Gastrocnemius medialis (tissue), 4 donors: ENCODE measurements at regions not wholly inside any gene's neighbourhood (a gene's known extent, or its start where the extent isn't known, plus 50 kb on each side); places are given as distances from the start of the nearest gene placed in this dataset.

Experiments
- POLR2A ChIP-seq, 2 donors: fragments of 450-650 bp; IDR thresholded peaks; one replicate each; pipeline ENCODE4 v1.6.1; 2017; ENCODE audit warnings: antibody characterized with exemption in 2 of 2, mild to moderate bottlenecking in 2 of 2, moderate library complexity in 2 of 2
- TF ChIP-seq, protein P1 (sequence below), 5 experiments: fragments of 450-650 bp in 3 of 5; fragments of 200-600 bp in 2 of 5; sonication (generic) in 2 of 5; IDR thresholded peaks in 4 of 5; conservative IDR thresholded peaks in 1 of 5; 1 replicate in 4 of 5; 2 replicates in 1 of 5; pipeline ENCODE4 v1.5.1; 2016 to 2019; ENCODE audit warnings: antibody characterized with exemption in 5 of 5, mild to moderate bottlenecking in 3 of 5, moderate library complexity in 3 of 5

GRCh38 chr11:70737816-70738630, 339.7 kb downstream of the CTTN start:
- TF ChIP-seq, protein P1, sequence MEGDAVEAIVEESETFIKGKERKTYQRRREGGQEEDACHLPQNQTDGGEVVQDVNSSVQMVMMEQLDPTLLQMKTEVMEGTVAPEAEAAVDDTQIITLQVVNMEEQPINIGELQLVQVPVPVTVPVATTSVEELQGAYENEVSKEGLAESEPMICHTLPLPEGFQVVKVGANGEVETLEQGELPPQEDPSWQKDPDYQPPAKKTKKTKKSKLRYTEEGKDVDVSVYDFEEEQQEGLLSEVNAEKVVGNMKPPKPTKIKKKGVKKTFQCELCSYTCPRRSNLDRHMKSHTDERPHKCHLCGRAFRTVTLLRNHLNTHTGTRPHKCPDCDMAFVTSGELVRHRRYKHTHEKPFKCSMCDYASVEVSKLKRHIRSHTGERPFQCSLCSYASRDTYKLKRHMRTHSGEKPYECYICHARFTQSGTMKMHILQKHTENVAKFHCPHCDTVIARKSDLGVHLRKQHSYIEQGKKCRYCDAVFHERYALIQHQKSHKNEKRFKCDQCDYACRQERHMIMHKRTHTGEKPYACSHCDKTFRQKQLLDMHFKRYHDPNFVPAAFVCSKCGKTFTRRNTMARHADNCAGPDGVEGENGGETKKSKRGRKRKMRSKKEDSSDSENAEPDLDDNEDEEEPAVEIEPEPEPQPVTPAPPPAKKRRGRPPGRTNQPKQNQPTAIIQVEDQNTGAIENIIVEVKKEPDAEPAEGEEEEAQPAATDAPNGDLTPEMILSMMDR (IDR thresholded peaks at IDR 0.05 in 4 of 5, conservative IDR thresholded peaks at IDR 0.05 in 1 of 5): no peak
- no peak for TF ChIP-seq POLR2A (IDR thresholded peaks at IDR 0.05)
